ENCODE measurements at regions not wholly inside any gene's neighbourhood (a gene's known extent, or its start where the extent isn't known, plus 50 kb on each side); places are given as distances from the start of the nearest gene placed in this dataset.

- Mint-ChIP-seq H3K36me3 (no peaks in the 10 kb centered on the region), H3K27ac (no peak overlapping the region), H3K4me1 (no peaks in the 10 kb centered on the region), H3K4me3 (no peak overlapping the region), H3K9me3 (peaks cover 0 to 2% (median 0%) of the 10 kb centered on the region in 7 donors), H3K27me3 (ENCODE audit: low read depth in 3 of 3) (peaks cover 0 to 3% (median 2%) of the 10 kb centered on the region in 3 donors)
- WGBS (ENCODE audit: insufficient coverage), result no CpG with 5 or more reads among the region's 2 CpGs
- Histone ChIP-seq H3K27me3 (ENCODE audit: control insufficient read depth in 2 of 2, insufficient read depth in 2 of 2, low read length in 2 of 2) (no peaks in the 10 kb centered on the region), H3K79me2 (ENCODE audit: insufficient read depth, low read length) (no peaks in the 10 kb centered on the region), H3K36me3 (replicated peaks in 1 of 2; ENCODE audit: control insufficient read depth in 1 of 2, insufficient read depth in 2 of 2, low read length in 2 of 2) (no peaks in the 10 kb centered on the region), H2AFZ (ENCODE audit: insufficient read depth, low read depth, low read length, poor library complexity, severe bottlenecking) (no peak overlapping the region), H4K20me1 (ENCODE audit: insufficient read depth, low read length) (no peaks in the 10 kb centered on the region), H3K4me3 (replicated peaks in 1 of 3; ENCODE audit: low read depth in 2 of 3, low read length in 3 of 3) (no peak overlapping the region), H3K4me1 (ENCODE audit: control insufficient read depth in 1 of 2, insufficient read depth in 2 of 2, low read length in 2 of 2) (no peaks in the 10 kb centered on the region), H3K27ac (ENCODE audit: low read depth in 1 of 2, low read length in 2 of 2) (no peak overlapping the region), H3K9me3 (replicated peaks in 1 of 2; ENCODE audit: control insufficient read depth in 1 of 2, insufficient read depth in 1 of 2, low read length in 2 of 2) (no peaks in the 10 kb centered on the region), H3K4me2 (replicated peaks; ENCODE audit: extremely low read depth, low read length, poor library complexity, severe bottlenecking) (no peak overlapping the region), H3K9ac (ENCODE audit: insufficient read depth, low read length, poor library complexity, severe bottlenecking) (no peak overlapping the region)
- TF ChIP-seq CTCF (IDR thresholded peaks at IDR 0.05), result no peak
- DNase-seq, result no peak
- intact Hi-C loops (cut with micrococcal nuclease), result no loop called here
These were observed 212.4 kb upstream of the STK17B start for GRCh38 chr2:196383799-196384198.

- H3K9me3 Mint-ChIP-seq, result peaks cover 0 to 2% (median 0%) of the 10 kb centered on the region in 7 donors
- Histone ChIP-seq H3K4me2 (replicated peaks; ENCODE audit: extremely low read depth, low read length, poor library complexity, severe bottlenecking) (no peak overlapping the region), H2AFZ (ENCODE audit: insufficient read depth, low read depth, low read length, poor library complexity, severe bottlenecking) (no peak overlapping the region), H3K9ac (ENCODE audit: insufficient read depth, low read length, poor library complexity, severe bottlenecking) (no peak overlapping the region), H3K4me1 (ENCODE audit: control insufficient read depth in 1 of 2, insufficient read depth in 2 of 2, low read length in 2 of 2) (no peaks in the 10 kb centered on the region), H3K9me3 (replicated peaks in 1 of 2; ENCODE audit: control insufficient read depth in 1 of 2, insufficient read depth in 1 of 2, low read length in 2 of 2) (no peaks in the 10 kb centered on the region), H3K36me3 (replicated peaks in 1 of 2; ENCODE audit: control insufficient read depth in 1 of 2, insufficient read depth in 2 of 2, low read length in 2 of 2) (no peaks in the 10 kb centered on the region), H3K27me3 (ENCODE audit: control insufficient read depth in 2 of 2, insufficient read depth in 2 of 2, low read length in 2 of 2) (no peaks in the 10 kb centered on the region), H3K4me3 (replicated peaks in 1 of 3; ENCODE audit: low read depth in 2 of 3, low read length in 3 of 3) (no peak overlapping the region), H4K20me1 (ENCODE audit: insufficient read depth, low read length) (no peaks in the 10 kb centered on the region), H3K79me2 (ENCODE audit: insufficient read depth, low read length) (no peaks in the 10 kb centered on the region), H3K27ac (ENCODE audit: low read depth in 1 of 2, low read length in 2 of 2) (no peak overlapping the region)
- no peaks in the 10 kb centered on the region for H3K4me1 Mint-ChIP-seq
- no peak overlapping the region for H3K27ac Mint-ChIP-seq
- no peaks in the 10 kb centered on the region for H3K36me3 Mint-ChIP-seq
- TF ChIP-seq CTCF (IDR thresholded peaks at IDR 0.05), result no peak
- peaks cover 0 to 2% (median 1%) of the 10 kb centered on the region in 3 donors for H3K27me3 Mint-ChIP-seq (ENCODE audit: low read depth in 3 of 3)
- H3K4me3 Mint-ChIP-seq, result no peak overlapping the region
- intact Hi-C loops (cut with micrococcal nuclease), result no loop called here
- DNase-seq, result no peak
- no CpG with 5 or more reads among the region's 1 CpG for WGBS (ENCODE audit: insufficient coverage)
These were observed 213.4 kb upstream of the STK17B start for GRCh38 chr2:196384729-196385128.

Measured in CD14-positive monocyte (primary cell).